HepG2 (cell line): ENCODE measurements at regions not wholly inside any gene's neighbourhood (a gene's known extent, or its start where the extent isn't known, plus 50 kb on each side); places are given as distances from the start of the nearest gene placed in this dataset.

Experiments used
- ATAC-seq: fragments of 200-7000 bp; cut with Tn5 transposase; 3 replicates; pipeline ENCODE4 v1.9.1; 2020; ENCODE audit warnings: mild to moderate bottlenecking, moderate library complexity
- BruUV-seq: library from RNA; stranded (reverse); fragments of 400-500 nt; replicated peaks from 2 replicates; lab custom pipeline; 2021; lab: Mats Ljungman, UMichigan
- CTCF ChIA-PET: fragments of 300-600 bp; formaldehyde crosslinking; extraction: SDS; loops from one replicate; lab custom pipeline; 2021; ENCODE audit warnings: low total read pairs, inconsistent platforms, low intra/inter-chr PET ratio; lab: Yijun Ruan, JAX
- POLR2A ChIA-PET: fragments of 350-600 bp; sonication (Branson Sonifier 250); formaldehyde crosslinking; loops from one replicate; lab custom pipeline; 2020; ENCODE audit warnings: antibody characterized with exemption, inconsistent platforms; lab: Yijun Ruan, JAX
- DNase-seq: peaks from one replicate; pipeline ENCODE4 v3.0.0-alpha.2; 2015; ENCODE audit warnings: low spot score
- FAIRE-seq: peaks from 3 replicates; lab custom pipeline; 2011; peaks lifted over from hg19 to GRCh38; lab: Jason Lieb, UNC
- H2AFZ ChIP-seq: one replicate; pipeline ENCODE4 v1.6.1; 2011; ENCODE audit warnings: low read length, inconsistent platforms
- H3K27ac ChIP-seq: fragments of 300-600 bp; 3 replicates; pipeline ENCODE4 v1.8.0; 2011; ENCODE audit warnings: mixed run types, mild to moderate bottlenecking, mixed read lengths, low read length, inconsistent platforms; ENCODE audit not compliant: insufficient read depth; ENCODE audit errors: extremely low read length
- H3K27me3 ChIP-seq, 2 experiments: fragments of 200-600 bp in 1 of 2; 2 replicates in 1 of 2; 3 replicates in 1 of 2; pipeline versions ENCODE4 v1.6.0 to v1.8.0; 2011; ENCODE audit warnings: low read length in 2 of 2, mild to moderate bottlenecking in 2 of 2, moderate library complexity in 2 of 2, inconsistent platforms in 1 of 2; ENCODE audit not compliant: insufficient read depth in 2 of 2, control insufficient read depth in 1 of 2
- H3K36me3 ChIP-seq, 2 experiments: fragments of 200-600 bp in 1 of 2; replicated peaks in 1 of 2; 2 replicates in 1 of 2; 3 replicates in 1 of 2; pipeline versions ENCODE4 v1.5.1 to v1.8.0; 2011; ENCODE audit warnings: low read length in 2 of 2, inconsistent platforms in 1 of 2; ENCODE audit not compliant: insufficient read depth in 2 of 2, control insufficient read depth in 1 of 2
- H3K4me1 ChIP-seq: 2 replicates; pipeline ENCODE4 v1.5.1; 2012; ENCODE audit warnings: low read length, inconsistent platforms; ENCODE audit not compliant: insufficient read depth
- H3K4me2 ChIP-seq: 2 replicates; pipeline ENCODE4 v1.6.0; 2011; ENCODE audit warnings: low read depth, low read length, inconsistent platforms
- H3K4me3 ChIP-seq, 3 experiments: fragments of 200-600 bp in 1 of 3; sonication (generic), shearing (Covaris generic) in 1 of 3; replicated peaks in 1 of 3; 2 replicates each; pipeline ENCODE4 v1.5.1; 2011 to 2016; ENCODE audit warnings: low read length in 3 of 3, inconsistent platforms in 2 of 3, low read depth in 2 of 3, mild to moderate bottlenecking in 2 of 3, control low read depth in 1 of 3, mixed read lengths in 1 of 3; ENCODE audit not compliant: insufficient read depth in 1 of 3
- H3K79me2 ChIP-seq: one replicate; pipeline ENCODE4 v1.6.1; 2011; ENCODE audit warnings: low read length, inconsistent platforms; ENCODE audit not compliant: insufficient read depth
- H3K9ac ChIP-seq: 2 replicates; pipeline ENCODE4 v1.6.0; 2011; ENCODE audit warnings: mild to moderate bottlenecking, low read depth, low read length, inconsistent platforms; ENCODE audit not compliant: insufficient read depth
- H3K9me3 ChIP-seq: 2 replicates; pipeline ENCODE4 v1.5.1; 2012; ENCODE audit warnings: mild to moderate bottlenecking, low read length
- H4K20me1 ChIP-seq: 2 replicates; pipeline ENCODE4 v1.6.0; 2011; ENCODE audit warnings: inconsistent platforms, mild to moderate bottlenecking, low read length, moderate library complexity; ENCODE audit not compliant: insufficient read depth
- AHR ChIP-seq: IDR thresholded peaks from 2 replicates; pipeline ENCODE4 v1.6.1; 2018; ENCODE audit warnings: missing genetic modification reagents, missing compliant biosample characterization
- FOXM1 ChIP-seq: sonication (generic); formaldehyde crosslinking; IDR thresholded peaks from 2 replicates; pipeline ENCODE4 v1.5.0; 2020; ENCODE audit warnings: missing genetic modification reagents
- GABPB1 ChIP-seq: IDR thresholded peaks from 2 replicates; pipeline ENCODE4 v1.6.1; 2016; ENCODE audit warnings: mild to moderate bottlenecking, missing genetic modification reagents, moderate library complexity, missing compliant biosample characterization
- GATAD1 ChIP-seq: IDR thresholded peaks from 2 replicates; pipeline ENCODE4 v1.6.1; 2016; ENCODE audit warnings: missing genetic modification reagents, missing compliant biosample characterization
- HNRNPK ChIP-seq: fragments of 200-400 bp; formaldehyde crosslinking; IDR thresholded peaks from 2 replicates; pipeline ENCODE4 v1.6.1; 2018; ENCODE audit warnings: low read length, low read depth, moderate library complexity, mild to moderate bottlenecking; ENCODE audit not compliant: poor library complexity, severe bottlenecking
- JUND ChIP-seq: sonication (generic); formaldehyde crosslinking; IDR thresholded peaks from 2 replicates; pipeline ENCODE4 v1.8.0; 2022; ENCODE audit warnings: mild to moderate bottlenecking, missing genetic modification reagents
- MIER3 ChIP-seq: IDR thresholded peaks from 2 replicates; pipeline ENCODE4 v1.6.1; 2016; ENCODE audit warnings: missing compliant biosample characterization, borderline replicate concordance
- RXRB ChIP-seq: IDR thresholded peaks from 2 replicates; pipeline ENCODE4 v1.6.1; 2016; ENCODE audit warnings: borderline replicate concordance, missing genetic modification reagents, missing compliant biosample characterization
- ZFP36L1 ChIP-seq: sonication (generic); formaldehyde crosslinking; IDR thresholded peaks from 2 replicates; pipeline ENCODE4 v1.8.0; 2022; ENCODE audit warnings: mild to moderate bottlenecking, missing genetic modification reagents, moderate library complexity
- ZNF207 ChIP-seq: fragments of 450-650 bp; IDR thresholded peaks from 2 replicates; pipeline ENCODE4 v1.6.1; 2016; ENCODE audit warnings: antibody characterized with exemption, borderline replicate concordance
- ZNF543 ChIP-seq: sonication (generic); formaldehyde crosslinking; IDR thresholded peaks from 2 replicates; pipeline ENCODE4 v1.4.0; 2020; ENCODE audit warnings: mild to moderate bottlenecking, missing genetic modification reagents
- ZNF556 ChIP-seq: sonication (generic); formaldehyde crosslinking; IDR thresholded peaks from 2 replicates; pipeline ENCODE4 v1.4.0; 2020; ENCODE audit warnings: mild to moderate bottlenecking, missing genetic modification reagents, borderline replicate concordance
- ZNF75D ChIP-seq: sonication (generic); formaldehyde crosslinking; IDR thresholded peaks from 2 replicates; pipeline ENCODE4 v1.8.1; 2023; ENCODE audit warnings: missing genetic modification reagents, mild to moderate bottlenecking, borderline replicate concordance
- WGBS: methylation state at CpG from one replicate; pipeline ENCODE4 v1.1.6; 2017; ENCODE audit warnings: low lambda C conversion rate; 5-methylcytosine and 5-hydroxymethylcytosine counted together
- in situ Hi-C: cut with HindIII; loops from 2 replicates; pipeline ENCODE4 v1.10.0; 2017; ENCODE audit warnings: low pct_unique_long_range_greater_than_20kb; ENCODE audit not compliant: extremely low pct_ligation_motif_present
- intact Hi-C: fragments of 100-400 bp; cut with micrococcal nuclease; formaldehyde crosslinking; loops from one replicate; pipeline ENCODE4 v1.10.0; 2022; ENCODE audit not compliant: unreplicated experiment
- TF ChIP-seq, protein P1 (sequence below): sonication (generic); formaldehyde crosslinking; IDR thresholded peaks from 2 replicates; pipeline ENCODE4 v1.9.0; 2022; ENCODE audit warnings: missing genetic modification reagents, mild to moderate bottlenecking, borderline replicate concordance

DNA sequence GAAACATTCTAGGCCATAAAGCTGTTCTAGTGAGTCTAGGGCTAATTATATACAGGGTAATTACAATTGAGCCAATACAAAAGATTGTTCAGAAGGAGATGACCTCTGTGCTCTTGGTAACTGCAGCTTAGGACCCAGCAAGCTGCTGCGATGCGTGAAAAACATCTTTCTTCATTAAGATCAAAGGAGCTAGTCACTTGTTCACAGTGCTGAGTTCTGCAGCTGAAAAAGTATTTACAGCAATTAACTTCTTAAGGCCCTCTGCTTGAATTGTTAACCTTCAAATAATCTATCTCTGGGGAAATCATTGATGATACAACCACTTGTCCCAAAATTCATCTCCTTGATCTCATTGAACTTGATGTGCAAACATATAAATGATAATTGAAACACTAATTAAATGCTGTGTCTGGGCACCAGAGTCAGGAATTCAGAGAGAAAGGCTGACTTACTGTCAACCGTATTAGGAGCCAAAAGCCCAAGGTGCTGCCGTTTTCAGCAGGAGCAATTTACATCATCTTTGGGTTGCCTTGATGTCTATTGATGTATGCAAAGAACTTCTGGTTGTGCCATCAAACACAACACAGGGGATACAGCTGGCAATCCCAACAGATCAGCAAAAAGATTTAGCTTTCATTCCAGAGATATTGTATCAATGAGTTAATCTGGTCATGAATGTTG is 213.0 kb downstream of the NECTIN3 start:
- Histone ChIP-seq H3K27ac (no peak overlapping the region), H3K9me3 (no peaks in the 10 kb centered on the region), H3K4me1 (no peaks in the 10 kb centered on the region), H3K4me3 (no peak overlapping the region), H3K4me2 (no peak overlapping the region), H3K9ac (no peak overlapping the region), H2AFZ (no peak overlapping the region), H4K20me1 (no peaks in the 10 kb centered on the region), H3K79me2 (no peaks in the 10 kb centered on the region), H3K36me3 (no peaks in the 10 kb centered on the region), H3K27me3 (no peaks in the 10 kb centered on the region)
- in situ Hi-C loops (no loop called here), intact Hi-C loops (no loop called here)
- FAIRE-seq (no peak), ATAC-seq (no peak), DNase-seq (no peak)
- CTCF ChIA-PET, result no interaction called here
- WGBS, result 51% methylated on average over 3 of the region's 4 CpGs
- POLR2A ChIA-PET, result no interaction called here
- no peak for TF ChIP-seq ZNF207
- no peak for TF ChIP-seq ZNF75D (CRISPR knock-in tag)
- TF ChIP-seq FOXM1 (CRISPR knock-in tag), result no peak
- no peak for TF ChIP-seq JUND (CRISPR knock-in tag)
- TF ChIP-seq ZNF556 (CRISPR knock-in tag), result no peak
- no peak for TF ChIP-seq GATAD1 (CRISPR knock-in tag)
- TF ChIP-seq ZNF543 (CRISPR knock-in tag), result no peak
- TF ChIP-seq HNRNPK, result no peak
- TF ChIP-seq RXRB (CRISPR knock-in tag), result no peak
- no peak for TF ChIP-seq ZFP36L1 (CRISPR knock-in tag)
- BruUV-seq, result no TSS peak

DNA sequence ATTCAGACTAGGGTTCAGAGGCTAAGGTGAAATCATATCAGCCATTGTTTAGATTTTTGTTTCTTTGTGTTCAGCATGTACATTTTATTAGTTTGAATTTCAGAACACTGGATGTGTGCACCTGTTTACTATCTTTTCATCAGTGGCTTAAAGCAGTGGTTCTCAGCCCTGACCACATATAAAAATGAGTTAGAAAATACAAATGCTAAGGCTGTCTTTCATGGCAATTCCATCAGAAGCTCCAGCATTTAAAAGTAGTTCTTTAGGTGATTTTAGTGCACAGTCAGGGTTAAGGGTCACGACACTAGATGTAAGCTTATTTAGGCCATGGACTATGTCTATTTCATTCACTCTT is 213.5 kb downstream of the NECTIN3 start:
- Histone ChIP-seq H3K9ac (no peak overlapping the region), H3K36me3 (no peaks in the 10 kb centered on the region), H2AFZ (no peak overlapping the region), H3K4me2 (no peak overlapping the region), H3K27ac (no peak overlapping the region), H3K27me3 (no peaks in the 10 kb centered on the region), H4K20me1 (no peaks in the 10 kb centered on the region), H3K4me1 (no peaks in the 10 kb centered on the region), H3K9me3 (no peaks in the 10 kb centered on the region), H3K79me2 (no peaks in the 10 kb centered on the region), H3K4me3 (no peak overlapping the region)
- FAIRE-seq (no peak), ATAC-seq (no peak), DNase-seq (no peak)
- POLR2A ChIA-PET, result no interaction called here
- CTCF ChIA-PET, result no interaction called here
- intact Hi-C loops (no loop called here), in situ Hi-C loops (no loop called here)
- no TSS peak for BruUV-seq
- WGBS, result 0% methylated on average over 1 of the region's 1 CpG
- TF ChIP-seq AHR (no peak), MIER3 (no peak), GABPB1 (CRISPR knock-in tag) (no peak)
- TF ChIP-seq, protein P1, sequence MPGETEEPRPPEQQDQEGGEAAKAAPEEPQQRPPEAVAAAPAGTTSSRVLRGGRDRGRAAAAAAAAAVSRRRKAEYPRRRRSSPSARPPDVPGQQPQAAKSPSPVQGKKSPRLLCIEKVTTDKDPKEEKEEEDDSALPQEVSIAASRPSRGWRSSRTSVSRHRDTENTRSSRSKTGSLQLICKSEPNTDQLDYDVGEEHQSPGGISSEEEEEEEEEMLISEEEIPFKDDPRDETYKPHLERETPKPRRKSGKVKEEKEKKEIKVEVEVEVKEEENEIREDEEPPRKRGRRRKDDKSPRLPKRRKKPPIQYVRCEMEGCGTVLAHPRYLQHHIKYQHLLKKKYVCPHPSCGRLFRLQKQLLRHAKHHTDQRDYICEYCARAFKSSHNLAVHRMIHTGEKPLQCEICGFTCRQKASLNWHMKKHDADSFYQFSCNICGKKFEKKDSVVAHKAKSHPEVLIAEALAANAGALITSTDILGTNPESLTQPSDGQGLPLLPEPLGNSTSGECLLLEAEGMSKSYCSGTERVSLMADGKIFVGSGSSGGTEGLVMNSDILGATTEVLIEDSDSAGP (CRISPR knock-in tag), result no peak
